Activated CD8-positive, alpha-beta memory T cell treated with anti-CD3 and anti-CD28 coated beads, Interleukin-2, amount 10 ng/mL, durations not matched to agents 7 days and 5 days (primary cell): ENCODE measurements at regions not wholly inside any gene's neighbourhood (a gene's known extent, or its start where the extent isn't known, plus 50 kb on each side); places are given as distances from the start of the nearest gene placed in this dataset.

Experiments
- ATAC-seq: fragments of 150-1000 bp; cut with Tn5 transposase; one replicate; pipeline ENCODE4 v1.10.0; 2021; ENCODE audit warnings: moderate library complexity
- CTCF ChIA-PET: fragments of 350-600 bp; sonication (Branson Sonifier 250); formaldehyde crosslinking; loops from one replicate; lab custom pipeline; 2021; ENCODE audit warnings: antibody characterized with exemption; lab: Charles Lee
- DNase-seq: peaks from one replicate; pipeline ENCODE4 v3.0.0-alpha.2; 2020
- H3K27ac Mint-ChIP-seq: one replicate; pipeline ENCODE4 v1.8.0; 2021; ENCODE audit warnings: mild to moderate bottlenecking, mixed read lengths
- H3K27me3 Mint-ChIP-seq: one replicate; pipeline ENCODE4 v1.8.0; 2021; ENCODE audit warnings: mixed read lengths
- H3K36me3 Mint-ChIP-seq: one replicate; pipeline ENCODE4 v1.8.0; 2021; ENCODE audit warnings: mild to moderate bottlenecking, mixed read lengths
- H3K4me1 Mint-ChIP-seq: one replicate; pipeline ENCODE4 v1.8.0; 2021; ENCODE audit warnings: mixed read lengths
- H3K4me3 Mint-ChIP-seq: one replicate; pipeline ENCODE4 v1.8.0; 2021; ENCODE audit warnings: mild to moderate bottlenecking, moderate library complexity, mixed read lengths
- H3K9me3 Mint-ChIP-seq: one replicate; pipeline ENCODE4 v1.8.0; 2022; ENCODE audit warnings: low read depth, mixed read lengths

DNA sequence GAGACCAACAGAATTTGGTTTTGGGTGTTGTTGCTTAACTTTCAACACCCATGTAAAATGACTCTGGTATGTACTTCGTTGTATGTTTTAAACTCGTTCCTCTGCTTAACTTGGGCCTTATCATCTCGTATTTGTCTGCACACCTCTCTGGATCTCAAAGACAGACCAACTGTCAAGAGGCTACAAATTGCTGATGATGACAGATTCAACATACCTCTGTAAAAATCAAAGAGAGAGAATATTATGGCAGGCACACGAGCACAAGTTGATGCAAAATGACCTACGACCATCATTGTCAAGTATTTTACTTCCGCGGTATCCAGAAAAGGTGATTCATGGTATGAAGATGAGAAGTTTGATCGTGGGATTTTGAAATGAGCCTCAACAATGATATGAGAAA is 132.1 kb upstream of the ARGLU1 start:
- H3K27me3 Mint-ChIP-seq = no peaks in the 10 kb centered on the region
- CTCF ChIA-PET = no interaction called here
- H3K27ac Mint-ChIP-seq = no peak overlapping the region
- no peaks in the 10 kb centered on the region for H3K9me3 Mint-ChIP-seq
- H3K36me3 Mint-ChIP-seq = no peaks in the 10 kb centered on the region
- DNase-seq (no peak), ATAC-seq (no peak)
- no peaks in the 10 kb centered on the region for H3K4me1 Mint-ChIP-seq
- no peak overlapping the region for H3K4me3 Mint-ChIP-seq

DNA sequence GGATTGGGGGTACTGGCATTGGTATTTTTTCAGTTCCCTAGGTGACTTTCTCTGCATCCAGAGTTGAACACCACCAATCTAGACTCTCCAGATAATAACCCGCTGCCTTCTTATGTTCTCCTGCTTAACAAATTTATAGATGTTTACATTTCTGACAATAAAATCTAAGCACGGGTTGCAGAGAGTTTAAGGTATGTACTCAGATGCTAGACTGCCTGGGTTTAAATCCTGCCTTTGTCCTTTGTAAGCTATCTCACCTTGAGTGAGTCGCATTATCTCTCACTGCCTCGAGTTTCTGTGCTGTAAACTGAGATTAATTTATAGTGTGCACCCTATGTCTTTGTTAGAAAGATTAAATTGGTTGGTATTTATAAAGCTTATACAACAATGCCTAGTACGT is 131.4 kb upstream of the ARGLU1 start:
- CTCF ChIA-PET = no interaction called here
- Mint-ChIP-seq H3K4me1 (no peaks in the 10 kb centered on the region), H3K27ac (no peak overlapping the region), H3K36me3 (no peaks in the 10 kb centered on the region), H3K27me3 (no peaks in the 10 kb centered on the region), H3K9me3 (no peaks in the 10 kb centered on the region), H3K4me3 (no peak overlapping the region)
- no peak for DNase-seq
- ATAC-seq = no peak

DNA sequence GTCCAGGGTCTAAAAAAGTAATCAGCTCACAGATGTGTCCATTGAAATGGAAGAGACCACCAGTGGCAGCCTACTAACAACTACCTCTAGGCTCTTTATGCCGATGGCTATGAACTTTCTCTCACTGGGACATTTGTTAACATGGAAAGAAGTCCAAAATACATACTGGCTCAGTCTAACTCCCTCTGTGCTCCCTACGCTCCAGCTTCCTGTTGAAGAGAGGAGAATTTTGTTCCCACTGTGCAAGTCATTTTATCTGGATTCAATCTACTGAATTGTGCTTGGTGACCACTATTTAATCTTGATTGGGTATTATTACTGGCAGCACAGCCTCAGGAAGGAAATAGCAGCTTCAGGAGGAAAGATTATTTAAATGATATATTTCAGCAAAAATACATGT is 128.8 kb upstream of the ARGLU1 start:
- Mint-ChIP-seq H3K27ac (no peak overlapping the region), H3K9me3 (no peaks in the 10 kb centered on the region), H3K27me3 (no peaks in the 10 kb centered on the region), H3K4me1 (no peaks in the 10 kb centered on the region), H3K36me3 (no peaks in the 10 kb centered on the region), H3K4me3 (no peak overlapping the region)
- CTCF ChIA-PET = no interaction called here
- no peak for ATAC-seq
- no peak for DNase-seq

DNA sequence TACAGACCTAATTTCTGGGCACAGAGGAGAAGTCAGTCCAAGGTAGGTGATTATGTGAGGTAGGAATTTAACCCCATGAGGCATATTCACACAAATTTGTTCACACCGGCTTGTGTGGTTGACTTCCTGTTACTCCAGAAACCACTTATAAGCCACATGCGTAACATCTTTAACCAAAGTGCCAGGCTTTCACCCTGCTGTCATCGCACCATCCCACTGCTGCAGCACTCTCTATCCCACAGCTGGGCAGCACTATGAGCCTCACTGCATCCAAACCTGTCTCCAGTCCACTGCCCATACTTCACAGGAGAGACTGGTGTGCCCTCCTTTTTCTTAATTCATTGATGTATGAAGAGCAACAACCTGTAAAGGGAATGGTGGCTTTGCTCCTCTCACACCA is 128.2 kb upstream of the ARGLU1 start:
- CTCF ChIA-PET = no interaction called here
- H3K4me1 Mint-ChIP-seq = no peaks in the 10 kb centered on the region
- no peaks in the 10 kb centered on the region for H3K36me3 Mint-ChIP-seq
- no peaks in the 10 kb centered on the region for H3K27me3 Mint-ChIP-seq
- ATAC-seq (no peak), DNase-seq (no peak)
- H3K9me3 Mint-ChIP-seq = no peaks in the 10 kb centered on the region
- H3K27ac Mint-ChIP-seq = no peak overlapping the region
- no peak overlapping the region for H3K4me3 Mint-ChIP-seq

DNA sequence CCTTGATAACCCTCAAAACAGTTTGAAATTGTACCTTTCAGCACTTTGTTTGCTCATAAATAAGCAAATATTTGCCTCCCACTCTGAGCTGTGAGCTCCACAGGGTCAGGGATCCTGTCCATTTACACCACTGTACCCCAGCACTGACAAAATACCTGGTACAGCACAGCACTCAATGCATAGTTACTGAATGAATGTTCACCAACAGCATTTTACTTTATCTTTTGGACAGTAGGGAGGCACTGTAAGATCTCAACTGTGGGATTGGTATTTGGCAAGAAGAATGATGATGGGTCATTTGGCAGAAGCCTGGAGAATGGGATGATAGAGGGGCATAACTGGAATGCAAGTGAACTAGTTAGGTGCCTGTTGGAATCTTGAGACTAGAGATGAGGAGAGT is 127.2 kb upstream of the ARGLU1 start:
- ATAC-seq = no peak
- H3K36me3 Mint-ChIP-seq = no peaks in the 10 kb centered on the region
- H3K27me3 Mint-ChIP-seq = no peaks in the 10 kb centered on the region
- no peak overlapping the region for H3K27ac Mint-ChIP-seq
- CTCF ChIA-PET = no interaction called here
- H3K4me1 Mint-ChIP-seq = no peaks in the 10 kb centered on the region
- no peak for DNase-seq
- no peaks in the 10 kb centered on the region for H3K9me3 Mint-ChIP-seq
- no peak overlapping the region for H3K4me3 Mint-ChIP-seq

DNA sequence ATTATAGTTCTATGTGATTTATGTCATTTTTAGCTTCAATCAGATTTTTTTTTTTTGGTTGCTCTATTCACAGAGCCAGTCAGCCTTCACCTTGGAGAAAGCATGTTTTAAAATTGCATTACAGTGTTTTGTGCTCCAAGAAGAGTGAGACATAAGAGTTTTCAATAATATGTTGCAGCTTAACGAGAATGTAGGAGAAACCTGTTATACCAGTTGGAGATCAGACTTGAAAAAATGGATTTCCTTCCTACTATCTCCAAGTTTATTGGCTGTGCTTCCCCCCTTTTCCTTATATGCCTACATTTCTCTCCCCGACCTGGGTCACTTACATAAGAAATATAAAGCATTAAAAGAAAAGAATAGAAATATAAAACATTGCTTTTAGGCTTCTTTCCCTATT is 123.9 kb upstream of the ARGLU1 start:
- CTCF ChIA-PET = no interaction called here
- no peak for ATAC-seq
- DNase-seq = no peak
- H3K4me3 Mint-ChIP-seq = no peak overlapping the region
- H3K36me3 Mint-ChIP-seq = no peaks in the 10 kb centered on the region
- no peaks in the 10 kb centered on the region for H3K4me1 Mint-ChIP-seq
- no peak overlapping the region for H3K27ac Mint-ChIP-seq
- H3K9me3 Mint-ChIP-seq = no peaks in the 10 kb centered on the region
- no peaks in the 10 kb centered on the region for H3K27me3 Mint-ChIP-seq

DNA sequence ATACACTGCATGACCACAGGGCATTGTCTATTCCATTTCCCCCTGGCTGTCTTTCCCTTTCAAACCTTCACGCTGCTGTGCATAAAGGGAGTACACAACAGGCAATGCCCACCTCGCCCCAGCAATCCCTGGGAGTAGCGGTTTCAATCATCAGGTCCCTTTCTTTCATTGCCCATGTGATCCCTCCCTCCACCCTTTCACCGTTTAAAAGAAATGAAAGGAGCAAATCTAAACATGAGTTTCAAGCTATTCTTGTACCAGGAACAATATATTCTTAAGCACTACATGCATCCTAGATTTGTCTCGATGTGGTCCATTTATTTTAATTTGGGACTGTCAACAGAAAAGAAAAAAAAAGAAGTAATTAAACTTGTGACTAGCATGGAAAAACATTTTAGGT is 123.4 kb upstream of the ARGLU1 start:
- no peaks in the 10 kb centered on the region for H3K9me3 Mint-ChIP-seq
- CTCF ChIA-PET = no interaction called here
- no peak overlapping the region for H3K27ac Mint-ChIP-seq
- H3K4me1 Mint-ChIP-seq = no peaks in the 10 kb centered on the region
- H3K4me3 Mint-ChIP-seq = no peak overlapping the region
- no peak for ATAC-seq
- no peak for DNase-seq
- H3K36me3 Mint-ChIP-seq = no peaks in the 10 kb centered on the region
- no peaks in the 10 kb centered on the region for H3K27me3 Mint-ChIP-seq

DNA sequence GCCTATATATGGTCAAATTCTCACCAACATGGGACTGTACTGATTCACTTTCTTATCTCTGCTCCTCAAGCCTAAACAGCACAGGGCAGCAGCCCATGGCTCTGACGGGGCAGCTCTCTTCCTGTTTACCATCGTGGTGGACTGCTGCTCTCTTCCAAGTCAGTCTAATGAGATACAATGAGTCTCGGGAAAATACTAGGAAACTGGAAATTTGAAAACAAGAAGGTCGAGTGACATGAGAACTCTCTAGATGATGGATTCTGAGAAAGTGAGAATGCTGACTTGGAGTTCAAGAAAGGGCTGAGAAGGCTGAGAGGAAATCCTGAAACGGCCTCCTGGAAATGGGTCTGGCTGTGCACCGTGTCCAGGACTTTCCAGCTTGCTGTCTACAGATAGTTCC is 122.8 kb upstream of the ARGLU1 start:
- ATAC-seq (no peak), DNase-seq (no peak)
- Mint-ChIP-seq H3K27ac (no peak overlapping the region), H3K36me3 (no peaks in the 10 kb centered on the region), H3K4me1 (no peaks in the 10 kb centered on the region), H3K4me3 (no peak overlapping the region), H3K9me3 (no peaks in the 10 kb centered on the region), H3K27me3 (no peaks in the 10 kb centered on the region)
- CTCF ChIA-PET = no interaction called here

DNA sequence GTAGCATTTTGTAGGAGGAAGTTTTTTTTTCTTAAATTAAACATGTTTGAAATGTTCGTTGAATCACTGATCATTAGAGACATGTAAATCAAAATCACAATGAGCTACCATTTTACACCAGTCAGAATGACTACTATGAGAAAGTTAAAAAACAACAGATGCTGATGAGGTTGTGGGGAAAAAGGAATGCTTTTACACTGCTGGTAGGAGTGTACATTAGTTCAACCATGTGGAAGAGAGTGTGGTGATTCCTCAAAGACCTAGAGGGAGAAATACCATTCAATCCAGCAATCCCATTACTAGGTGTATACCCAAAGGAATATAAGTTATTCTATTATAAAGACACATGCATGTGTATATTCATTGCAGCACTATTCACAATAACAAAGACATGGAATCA is 122.0 kb upstream of the ARGLU1 start:
- ATAC-seq (no peak), DNase-seq (no peak)
- H3K27me3 Mint-ChIP-seq = no peaks in the 10 kb centered on the region
- CTCF ChIA-PET = no interaction called here
- H3K4me3 Mint-ChIP-seq = no peak overlapping the region
- no peaks in the 10 kb centered on the region for H3K9me3 Mint-ChIP-seq
- H3K27ac Mint-ChIP-seq = no peak overlapping the region
- H3K36me3 Mint-ChIP-seq = no peaks in the 10 kb centered on the region
- H3K4me1 Mint-ChIP-seq = no peaks in the 10 kb centered on the region

DNA sequence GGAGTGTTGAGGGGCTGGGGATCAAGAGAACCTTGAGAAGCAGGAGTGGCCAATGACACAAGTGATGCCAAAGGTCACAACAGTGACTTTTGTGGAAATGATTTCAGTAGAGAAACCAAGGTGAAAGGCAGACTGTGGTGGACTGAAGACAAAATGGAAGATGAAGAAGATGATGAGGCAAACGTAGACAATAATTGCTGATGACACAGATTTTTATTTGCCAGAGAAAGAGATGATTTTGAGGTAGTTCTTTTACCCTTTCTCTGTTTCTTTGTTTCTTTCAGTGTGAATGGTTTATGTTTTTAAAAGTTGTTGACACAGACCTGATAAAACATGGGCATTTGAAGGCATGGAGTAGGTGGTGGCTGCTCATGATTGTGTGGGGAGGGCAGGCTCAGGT is 121.0 kb upstream of the ARGLU1 start:
- Mint-ChIP-seq H3K4me3 (no peak overlapping the region), H3K27me3 (no peaks in the 10 kb centered on the region), H3K27ac (no peak overlapping the region), H3K9me3 (no peaks in the 10 kb centered on the region), H3K4me1 (no peaks in the 10 kb centered on the region), H3K36me3 (no peaks in the 10 kb centered on the region)
- ATAC-seq = no peak
- CTCF ChIA-PET = no interaction called here
- no peak for DNase-seq

DNA sequence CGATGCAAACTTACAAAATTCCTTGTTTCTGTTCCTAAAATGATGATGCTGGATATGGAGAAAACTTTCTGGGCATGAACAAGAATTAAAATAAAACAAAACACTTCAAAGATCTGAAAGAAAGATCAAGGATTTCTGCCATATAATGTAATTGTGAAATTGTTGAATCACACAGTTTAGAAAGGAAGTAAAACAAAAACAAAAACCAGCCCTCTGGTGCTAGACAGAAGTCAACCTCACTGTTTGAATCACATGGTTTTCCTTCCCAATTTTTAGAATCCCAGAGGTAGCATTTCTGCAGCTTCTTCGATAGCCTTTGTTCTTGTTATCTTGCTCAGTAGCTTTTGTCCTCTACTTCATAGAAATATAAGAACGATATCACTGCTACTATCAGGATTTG is 118.2 kb upstream of the ARGLU1 start:
- no peaks in the 10 kb centered on the region for H3K9me3 Mint-ChIP-seq
- no peaks in the 10 kb centered on the region for H3K36me3 Mint-ChIP-seq
- no peak overlapping the region for H3K4me3 Mint-ChIP-seq
- DNase-seq (no peak), ATAC-seq (no peak)
- H3K27me3 Mint-ChIP-seq = no peaks in the 10 kb centered on the region
- CTCF ChIA-PET = no interaction called here
- no peaks in the 10 kb centered on the region for H3K4me1 Mint-ChIP-seq
- no peak overlapping the region for H3K27ac Mint-ChIP-seq

DNA sequence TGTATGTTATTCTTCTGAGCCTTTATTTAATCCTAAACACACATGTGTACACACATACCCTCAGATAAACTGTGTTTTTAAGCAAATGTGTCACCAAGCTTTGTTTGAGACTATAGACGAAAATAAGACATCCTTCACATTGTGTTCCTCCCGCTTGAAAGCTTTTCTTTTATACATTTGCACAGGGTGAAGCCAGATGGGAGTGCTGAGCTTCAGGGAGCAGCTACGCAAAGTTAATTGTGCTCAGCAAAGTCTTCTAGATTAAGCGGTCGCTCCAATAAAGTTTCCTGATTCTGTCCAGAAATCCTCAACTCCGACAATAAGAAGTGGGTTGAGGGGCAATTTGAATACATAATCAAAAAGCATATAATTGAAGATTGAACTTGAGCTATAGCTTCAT is 117.2 kb upstream of the ARGLU1 start:
- Mint-ChIP-seq H3K9me3 (no peaks in the 10 kb centered on the region), H3K4me3 (no peak overlapping the region), H3K27ac (no peak overlapping the region), H3K4me1 (no peaks in the 10 kb centered on the region), H3K27me3 (no peaks in the 10 kb centered on the region), H3K36me3 (no peaks in the 10 kb centered on the region)
- ATAC-seq (no peak), DNase-seq (no peak)
- CTCF ChIA-PET = no interaction called here

DNA sequence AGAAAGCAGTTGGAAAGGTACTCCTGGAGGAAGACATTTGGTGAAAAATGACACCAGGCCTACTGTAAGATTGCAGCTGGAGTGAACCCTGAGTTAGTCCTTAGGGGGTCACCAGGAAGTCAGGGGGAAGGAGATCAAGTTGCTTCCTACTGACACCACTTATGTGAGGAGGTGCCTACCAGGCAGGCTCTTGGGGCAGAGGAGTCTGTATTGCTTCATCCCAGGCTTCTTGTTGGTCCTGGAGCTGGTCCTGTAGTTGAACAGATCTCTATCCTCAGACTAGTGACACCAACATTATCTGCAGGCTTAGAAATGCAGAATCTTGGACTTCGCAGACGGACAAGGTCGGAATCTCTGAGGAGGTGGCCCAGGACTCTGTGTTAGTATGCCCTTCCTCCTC is 116.0 kb upstream of the ARGLU1 start:
- Mint-ChIP-seq H3K27me3 (no peaks in the 10 kb centered on the region), H3K27ac (no peak overlapping the region), H3K9me3 (no peaks in the 10 kb centered on the region), H3K4me3 (no peak overlapping the region), H3K4me1 (no peaks in the 10 kb centered on the region), H3K36me3 (no peaks in the 10 kb centered on the region)
- no peak for DNase-seq
- CTCF ChIA-PET = no interaction called here
- ATAC-seq = no peak

DNA sequence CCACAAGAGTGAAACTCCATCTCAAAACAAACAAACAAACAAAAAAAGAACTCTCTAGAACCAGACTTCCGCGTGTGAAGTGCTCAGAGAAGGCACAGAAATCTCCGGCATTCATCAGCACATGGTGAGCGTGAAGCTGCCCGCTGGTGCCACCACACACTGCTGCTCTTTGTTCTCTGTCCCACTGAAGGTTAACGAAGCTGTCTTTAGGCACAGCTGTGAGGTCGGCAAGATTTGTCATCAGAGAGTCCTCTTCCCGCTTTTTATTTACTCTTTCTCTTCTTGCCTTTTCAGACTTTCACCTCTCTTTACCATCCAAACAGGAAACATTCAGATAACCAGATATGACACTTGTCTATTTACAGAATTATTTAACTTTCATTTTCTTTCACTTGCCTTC is 115.2 kb upstream of the ARGLU1 start:
- Mint-ChIP-seq H3K27me3 (no peaks in the 10 kb centered on the region), H3K9me3 (no peaks in the 10 kb centered on the region), H3K27ac (no peak overlapping the region), H3K36me3 (no peaks in the 10 kb centered on the region), H3K4me3 (no peak overlapping the region), H3K4me1 (no peaks in the 10 kb centered on the region)
- ATAC-seq (no peak), DNase-seq (no peak)
- CTCF ChIA-PET = no interaction called here

DNA sequence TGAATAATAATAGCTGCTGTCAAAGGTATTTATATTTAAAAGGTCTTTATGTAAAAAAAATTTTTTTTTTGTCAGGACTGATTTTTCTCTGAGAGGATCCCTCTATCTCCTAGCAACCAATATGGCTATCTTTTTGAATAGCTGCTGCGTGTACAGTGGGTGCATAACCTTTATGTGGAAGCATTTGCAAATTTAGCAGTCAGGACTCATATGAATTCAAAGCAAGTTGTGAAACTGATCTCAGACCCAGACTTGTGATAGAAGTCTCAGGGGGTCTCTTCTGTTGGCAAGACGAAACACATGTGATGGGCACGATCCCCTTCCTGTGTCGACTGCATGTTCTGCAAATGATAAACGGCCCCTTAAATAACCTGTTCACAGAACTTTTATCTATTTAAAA is 114.1 kb upstream of the ARGLU1 start:
- ATAC-seq (no peak), DNase-seq (no peak)
- Mint-ChIP-seq H3K4me3 (no peak overlapping the region), H3K27ac (no peak overlapping the region), H3K27me3 (no peaks in the 10 kb centered on the region), H3K36me3 (no peaks in the 10 kb centered on the region), H3K4me1 (no peaks in the 10 kb centered on the region), H3K9me3 (no peaks in the 10 kb centered on the region)
- CTCF ChIA-PET = no interaction called here
